ENCODE measurements at regions not wholly inside any gene's neighbourhood (a gene's known extent, or its start where the extent isn't known, plus 50 kb on each side); places are given as distances from the start of the nearest gene placed in this dataset.

DNA sequence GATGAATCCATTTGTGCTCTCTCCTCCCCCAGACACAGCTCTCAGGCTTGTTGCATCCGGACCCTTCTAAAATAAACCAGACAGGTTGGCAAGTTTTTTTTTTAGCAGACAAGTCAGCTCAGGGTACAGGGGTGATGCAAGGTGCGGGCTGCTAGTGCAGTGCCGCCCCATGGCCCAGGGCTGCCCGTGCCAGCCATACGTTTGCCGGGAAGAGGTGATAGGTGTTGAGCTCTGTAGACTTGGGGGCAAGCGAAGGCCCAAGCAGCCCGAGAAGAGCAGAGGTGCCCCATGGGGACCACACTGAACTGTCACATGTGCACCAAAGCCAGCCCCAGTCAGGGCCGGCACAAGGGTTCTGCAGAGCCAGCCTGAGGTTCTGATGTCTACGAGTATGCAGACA, 57.1 kb upstream of the PDSS1 start:
- H3K9me3 ChIP-seq (ENCODE audit: control insufficient read depth in 1 of 2, low read length in 2 of 2): no peaks in the 10 kb centered on the region
- no peaks in the 10 kb centered on the region for H3K4me1 ChIP-seq (ENCODE audit: control insufficient read depth in 1 of 2, insufficient read depth in 2 of 2, low read length in 2 of 2)
- no peaks in the 10 kb centered on the region for H3K27me3 ChIP-seq (ENCODE audit: control insufficient read depth in 1 of 2, insufficient read depth in 2 of 2, low read length in 2 of 2)
- H3K9ac ChIP-seq (ENCODE audit: low read depth in 1 of 2, low read length in 2 of 2): no peak overlapping the region
- H3K4me3 ChIP-seq (ENCODE audit: low read depth in 1 of 2, low read length in 2 of 2): no peak overlapping the region
- H3K36me3 ChIP-seq (ENCODE audit: control insufficient read depth in 1 of 2, insufficient read depth in 2 of 2, low read length in 2 of 2): no peaks in the 10 kb centered on the region
- H3K27ac ChIP-seq (ENCODE audit: low read depth, low read length): no peak overlapping the region

- Histone ChIP-seq H3K4me1 (ENCODE audit: control insufficient read depth in 1 of 2, insufficient read depth in 2 of 2, low read length in 2 of 2) (no peaks in the 10 kb centered on the region), H3K36me3 (ENCODE audit: control insufficient read depth in 1 of 2, insufficient read depth in 2 of 2, low read length in 2 of 2) (no peaks in the 10 kb centered on the region), H3K27ac (ENCODE audit: low read depth, low read length) (no peak overlapping the region), H3K9ac (ENCODE audit: low read depth in 1 of 2, low read length in 2 of 2) (no peak overlapping the region), H3K4me3 (ENCODE audit: low read depth in 1 of 2, low read length in 2 of 2) (no peak overlapping the region), H3K27me3 (ENCODE audit: control insufficient read depth in 1 of 2, insufficient read depth in 2 of 2, low read length in 2 of 2) (no peaks in the 10 kb centered on the region), H3K9me3 (ENCODE audit: control insufficient read depth in 1 of 2, low read length in 2 of 2) (no peaks in the 10 kb centered on the region)
Observed at GRCh38 chr10:26642896-26643653, 54.4 kb upstream of the PDSS1 start.

GRCh38 chr10:26647602-26648244, 49.8 kb upstream of the PDSS1 start:
- Histone ChIP-seq H3K27me3 (ENCODE audit: control insufficient read depth in 1 of 2, insufficient read depth in 2 of 2, low read length in 2 of 2) (no peaks in the 10 kb centered on the region), H3K36me3 (ENCODE audit: control insufficient read depth in 1 of 2, insufficient read depth in 2 of 2, low read length in 2 of 2) (no peaks in the 10 kb centered on the region), H3K9me3 (ENCODE audit: control insufficient read depth in 1 of 2, low read length in 2 of 2) (no peaks in the 10 kb centered on the region), H3K9ac (ENCODE audit: low read depth in 1 of 2, low read length in 2 of 2) (no peak overlapping the region), H3K4me3 (ENCODE audit: low read depth in 1 of 2, low read length in 2 of 2) (no peak overlapping the region), H3K27ac (ENCODE audit: low read depth, low read length) (no peak overlapping the region), H3K4me1 (ENCODE audit: control insufficient read depth in 1 of 2, insufficient read depth in 2 of 2, low read length in 2 of 2) (no peaks in the 10 kb centered on the region)
